Left hindlimb (tissue), 1 donor: ENCODE measurements at regions not wholly inside any gene's neighbourhood (a gene's known extent, or its start where the extent isn't known, plus 50 kb on each side); places are given as distances from the start of the nearest gene placed in this dataset.
"Not testable (repeated sequence)": the region's sequence is repeated elsewhere in the genome, so short reads cannot be mapped to it uniquely, and the experiment has no call there.

Experiments
- DNase-seq: peaks from one replicate; pipeline ENCODE4 v3.0.0-alpha.2; 2018

DNA sequence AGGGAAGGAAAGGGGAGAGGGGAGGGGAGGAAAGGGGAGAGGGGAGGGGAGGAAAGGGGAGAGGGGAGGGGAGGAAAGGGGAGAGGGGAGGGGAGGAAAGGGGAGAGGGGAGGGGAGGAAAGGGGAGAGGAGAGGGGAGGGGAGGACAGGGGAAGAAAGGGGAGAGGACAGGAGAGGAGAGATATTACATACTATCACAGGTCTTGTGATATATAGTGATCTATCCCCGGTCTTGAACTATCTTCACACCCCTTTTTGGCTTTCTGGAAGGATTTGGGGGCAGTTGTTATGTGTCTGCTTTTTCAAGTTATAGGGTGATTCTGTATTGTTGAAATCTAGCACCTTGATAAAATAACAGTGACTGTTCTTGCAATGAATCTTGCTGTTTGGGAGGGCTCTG, 92.1 kb upstream of the ID2 start:
- DNase-seq: no peak

DNA sequence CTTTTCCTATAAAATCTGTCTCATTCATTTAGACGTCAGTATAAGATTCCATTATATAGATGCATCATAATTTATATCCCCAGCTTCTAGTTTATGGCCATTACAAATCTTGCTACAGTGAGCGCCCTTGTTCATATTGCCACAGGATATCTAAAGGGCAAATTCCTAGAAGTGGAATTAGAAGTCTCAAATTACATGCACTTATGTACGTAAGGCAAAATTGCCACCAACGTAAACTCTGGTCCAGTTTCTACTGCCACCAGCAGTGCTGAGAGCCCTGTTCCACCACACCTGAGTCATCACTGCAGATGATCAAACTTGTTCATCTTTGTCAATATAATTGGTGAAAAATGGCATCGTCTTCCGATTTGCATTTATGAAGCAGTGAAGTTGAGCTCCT, 90.9 kb upstream of the ID2 start:
- no peak for DNase-seq

DNA sequence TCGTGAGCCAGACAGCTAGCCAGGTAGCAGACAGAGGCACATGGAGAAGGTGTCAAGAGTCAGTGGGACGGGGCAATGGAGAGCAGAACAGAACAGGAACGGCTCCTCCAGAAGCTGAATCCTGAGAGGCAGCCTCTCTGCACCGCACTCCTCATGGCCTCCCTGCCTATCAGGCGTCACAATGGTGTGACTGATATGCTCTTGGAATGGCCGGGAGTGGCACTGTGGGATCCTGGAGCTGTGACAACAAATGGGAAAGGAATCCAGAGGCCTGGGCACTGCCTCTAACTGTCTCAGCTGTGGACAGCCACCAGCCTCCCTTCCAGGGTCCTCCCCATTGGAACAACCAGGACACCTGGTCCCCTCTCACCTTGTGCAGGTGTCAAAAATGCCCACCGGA, 89.1 kb upstream of the ID2 start:
- no peak for DNase-seq

DNA sequence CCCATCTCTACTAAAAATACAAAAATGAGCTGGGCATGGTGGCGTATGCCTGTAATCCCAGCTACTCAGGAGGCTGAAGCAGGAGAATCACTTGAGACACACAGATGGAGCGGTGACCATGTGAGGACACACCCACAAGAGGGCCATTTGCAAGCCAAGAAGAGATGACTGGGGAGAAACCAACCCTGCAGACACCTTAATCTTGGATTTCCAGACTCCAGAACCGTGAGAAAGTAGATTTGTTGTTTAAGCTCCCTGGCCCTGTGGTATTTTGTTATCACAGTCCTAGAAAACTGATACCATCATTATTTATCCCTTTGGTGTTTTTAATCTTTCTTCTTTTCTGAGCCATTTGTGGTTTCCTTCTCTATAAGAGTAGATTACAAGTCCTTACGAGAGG, 88.6 kb upstream of the ID2 start:
- no peak for DNase-seq

DNA sequence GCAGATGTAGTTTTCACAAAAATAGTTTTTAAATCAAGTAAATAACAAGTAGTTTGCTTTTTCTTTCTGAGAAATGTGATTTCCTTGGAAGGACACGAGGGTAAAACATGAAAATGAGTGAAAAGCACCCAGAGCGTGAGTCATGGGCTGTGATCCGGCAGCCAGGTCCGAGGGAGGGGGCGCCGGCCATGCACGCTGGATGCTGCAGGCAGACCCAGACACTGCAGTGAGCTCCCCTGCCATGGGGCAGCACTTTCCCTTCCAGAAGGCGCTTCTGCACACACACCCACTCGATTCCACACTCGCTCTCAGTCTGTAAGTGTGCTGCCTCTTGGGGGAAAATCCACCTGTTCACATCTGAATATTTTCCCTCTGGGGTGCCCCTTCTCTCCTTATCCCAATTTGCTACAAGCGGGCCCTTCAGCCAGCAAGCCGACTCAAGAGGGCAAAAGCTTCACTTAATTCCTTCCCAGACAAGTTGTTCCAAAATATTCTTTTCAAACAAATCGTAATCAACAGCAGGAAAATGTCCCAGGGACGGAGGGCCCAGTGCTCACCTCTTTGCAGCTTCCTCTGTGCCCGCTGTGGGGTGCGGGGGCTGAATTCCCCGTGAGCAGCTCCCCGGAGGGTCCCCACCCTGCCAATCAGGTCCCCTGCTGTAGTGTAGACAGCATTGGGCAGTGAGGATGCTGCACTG, 87.0 kb upstream of the ID2 start:
- DNase-seq: no peak

DNA sequence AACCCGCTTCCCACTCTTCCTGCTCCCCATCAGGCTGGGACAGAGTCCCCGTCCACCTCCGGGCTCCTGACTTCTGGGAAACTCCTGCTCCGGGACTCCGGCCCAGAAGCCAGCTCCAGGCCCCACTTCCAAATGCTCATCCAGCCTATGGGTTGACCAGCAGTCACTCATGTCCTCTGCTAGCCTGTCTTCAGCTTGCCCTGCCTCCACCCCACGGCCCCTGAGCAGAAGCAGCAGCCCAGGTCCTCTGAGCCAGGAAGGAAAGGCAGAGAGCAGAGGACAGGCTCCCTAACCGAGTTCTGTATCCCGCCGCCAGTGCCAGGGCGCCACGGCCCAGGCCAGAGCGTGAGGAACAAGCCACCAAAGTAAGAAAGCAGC, 86.4 kb upstream of the ID2 start:
- DNase-seq: no peak

DNA sequence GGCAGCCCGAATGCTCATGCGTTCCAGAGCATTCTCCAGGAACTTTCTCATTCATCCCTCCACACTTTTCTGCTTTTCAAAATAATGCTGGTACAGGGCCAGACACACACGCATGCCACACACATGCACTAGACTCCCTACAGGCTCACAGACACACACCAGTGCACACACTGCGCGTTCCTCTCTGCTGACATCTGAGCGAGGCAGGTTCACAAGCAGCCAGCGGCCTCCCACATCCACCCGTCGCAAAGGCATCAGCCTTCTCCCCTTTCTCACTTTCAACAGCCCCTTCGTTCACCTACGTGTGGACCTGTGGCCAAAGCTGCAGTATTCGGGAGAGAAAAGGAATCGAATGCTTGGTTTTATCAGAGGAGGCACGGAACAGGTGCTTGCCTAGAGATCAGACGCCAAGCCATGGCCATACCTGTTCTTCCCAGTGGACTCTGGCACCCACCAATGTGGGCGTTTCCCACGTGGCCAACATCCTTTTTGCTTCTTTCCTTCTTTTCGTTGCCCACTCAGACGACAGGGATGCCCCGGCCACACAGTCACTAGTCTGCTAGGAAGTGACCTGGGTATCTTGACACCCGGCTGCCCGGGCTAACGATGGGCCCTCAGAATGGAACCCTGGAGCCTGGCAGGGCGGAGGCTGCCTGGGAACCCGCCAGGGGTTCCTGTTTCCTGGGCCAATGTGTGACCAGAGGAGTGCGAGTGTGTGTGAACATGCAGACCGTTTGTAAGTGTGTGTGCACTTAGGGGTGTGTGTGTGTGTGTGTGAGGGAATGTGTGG, 85.8 kb upstream of the ID2 start:
- no peak for DNase-seq

DNA sequence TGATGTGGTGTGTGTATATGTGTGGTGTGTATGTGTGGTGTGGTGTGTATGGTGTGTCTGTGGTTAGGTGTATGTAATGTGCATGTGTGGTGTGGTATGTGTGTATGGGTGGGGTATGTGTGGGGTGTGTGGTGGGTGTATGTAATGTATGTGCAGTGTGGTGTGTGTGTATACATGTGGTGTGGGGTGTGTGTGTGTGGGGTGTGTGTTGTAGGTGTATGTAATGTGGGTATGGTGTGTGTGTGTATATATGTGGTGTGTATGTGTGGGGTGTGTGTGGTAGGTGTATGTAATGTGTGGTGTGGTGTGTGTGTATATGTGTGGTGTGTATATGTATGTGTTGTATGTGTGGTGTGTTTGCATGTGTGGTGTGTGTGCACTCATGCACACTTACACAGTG, 84.8 kb upstream of the ID2 start:
- no peak for DNase-seq

DNA sequence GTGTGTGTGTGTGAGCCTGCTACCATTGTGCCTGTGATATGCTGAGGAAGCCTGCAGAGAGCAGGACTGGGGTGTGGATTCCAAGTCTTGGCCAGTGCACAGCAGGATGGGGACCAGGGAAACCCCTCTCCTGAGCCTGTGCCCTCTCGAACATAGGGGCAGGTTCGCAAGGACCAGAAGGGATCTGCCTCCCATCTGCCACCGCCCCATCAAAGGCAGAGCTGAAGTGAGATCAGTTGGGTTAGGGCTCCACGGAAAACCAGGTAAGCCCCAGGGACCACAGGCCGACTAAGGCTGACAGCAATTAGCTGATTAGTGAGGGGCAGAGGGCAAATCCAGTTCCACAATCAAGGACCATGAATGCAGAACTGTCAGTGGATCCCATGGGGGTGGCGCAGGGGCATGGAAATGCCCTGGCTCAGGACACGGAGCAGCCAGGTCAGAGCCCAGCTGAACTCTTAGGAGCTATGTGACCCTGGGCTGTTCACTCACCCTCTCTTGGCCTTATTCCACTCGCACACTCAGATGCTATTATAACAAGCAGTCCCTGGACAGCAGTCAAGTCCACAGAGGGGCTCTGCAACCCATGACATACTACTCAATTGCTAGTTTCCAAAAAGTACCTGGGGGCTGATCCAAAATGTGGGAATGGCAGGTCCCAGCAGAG, 84.2 kb upstream of the ID2 start:
- DNase-seq: no peak

DNA sequence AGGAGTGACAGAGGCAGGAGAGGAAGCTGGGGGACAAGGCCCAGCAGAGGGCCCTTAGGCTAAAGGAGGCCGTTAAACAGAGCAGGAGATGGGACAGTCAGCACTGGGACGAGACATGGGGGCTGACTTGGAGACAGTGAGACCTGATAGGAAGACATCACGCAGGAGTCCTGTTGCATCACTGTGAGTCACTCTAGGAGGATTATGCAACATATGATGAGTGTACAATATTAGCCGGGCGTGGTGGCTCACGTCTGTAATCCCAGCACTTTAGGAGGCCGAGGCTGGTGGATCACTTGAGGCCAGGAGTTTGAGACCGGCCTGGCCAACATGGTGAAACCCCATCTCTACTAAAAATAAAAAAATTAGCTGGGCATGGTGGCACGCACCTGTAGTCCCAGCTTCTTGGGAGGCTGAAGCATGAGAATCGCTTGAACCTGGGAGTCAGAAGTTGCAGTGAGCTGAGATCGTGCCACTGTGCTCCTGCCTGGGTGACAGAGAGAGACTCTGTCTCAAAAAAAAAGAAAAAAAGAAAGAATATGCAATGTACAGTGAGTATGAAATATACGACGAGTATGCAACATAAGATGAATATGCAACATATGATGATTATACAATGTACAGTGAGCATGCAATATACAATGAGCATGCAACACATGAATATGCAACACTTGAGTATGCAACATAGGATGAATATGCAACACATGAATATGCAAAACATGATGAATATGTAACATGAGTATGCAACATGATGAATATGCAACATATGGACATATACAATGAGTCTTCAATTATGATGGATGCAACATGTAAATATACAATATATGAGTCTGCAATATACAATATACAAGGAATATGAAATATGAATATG, 83.3 kb upstream of the ID2 start:
- DNase-seq: no peak

DNA sequence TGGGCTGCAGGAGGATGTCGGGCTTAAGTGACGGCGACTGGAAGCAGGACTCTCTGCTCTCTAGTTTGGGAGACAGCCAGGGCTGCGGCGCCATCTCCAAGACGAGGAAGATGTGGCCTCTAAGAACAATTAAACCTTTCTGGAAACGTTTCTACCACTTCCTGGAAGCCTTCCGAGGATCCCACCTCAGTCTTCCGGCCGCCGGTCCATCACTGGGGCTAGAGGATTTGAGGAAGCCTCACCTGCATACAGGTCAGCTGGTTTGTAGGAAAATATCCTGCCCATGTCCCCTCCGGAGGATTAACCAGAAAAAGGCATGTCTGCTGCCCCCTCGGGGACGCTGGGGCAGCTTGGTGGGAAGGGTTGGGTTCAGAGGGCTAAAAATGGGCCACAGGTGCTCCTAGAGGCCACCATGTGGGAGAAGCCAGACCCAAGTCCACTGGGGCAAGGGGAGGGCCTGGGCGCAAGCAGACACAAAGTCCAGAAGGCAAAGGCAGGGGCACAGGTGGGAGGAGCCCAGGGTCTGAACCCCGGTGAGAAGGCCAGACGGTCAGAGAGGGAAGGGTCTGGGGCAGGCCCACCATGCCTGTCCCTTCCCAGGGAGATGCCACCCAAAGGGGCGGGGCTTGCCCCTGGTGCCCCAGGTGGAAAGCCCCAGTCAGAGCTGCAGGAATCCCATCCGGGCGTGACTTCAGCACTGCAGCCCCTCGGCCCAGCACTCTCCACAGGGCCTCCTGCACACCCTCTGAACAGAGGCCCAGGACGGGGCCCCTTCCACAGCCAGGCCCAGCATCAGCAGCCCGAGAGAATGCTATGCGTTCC, 82.2 kb upstream of the ID2 start:
- DNase-seq: no peak

DNA sequence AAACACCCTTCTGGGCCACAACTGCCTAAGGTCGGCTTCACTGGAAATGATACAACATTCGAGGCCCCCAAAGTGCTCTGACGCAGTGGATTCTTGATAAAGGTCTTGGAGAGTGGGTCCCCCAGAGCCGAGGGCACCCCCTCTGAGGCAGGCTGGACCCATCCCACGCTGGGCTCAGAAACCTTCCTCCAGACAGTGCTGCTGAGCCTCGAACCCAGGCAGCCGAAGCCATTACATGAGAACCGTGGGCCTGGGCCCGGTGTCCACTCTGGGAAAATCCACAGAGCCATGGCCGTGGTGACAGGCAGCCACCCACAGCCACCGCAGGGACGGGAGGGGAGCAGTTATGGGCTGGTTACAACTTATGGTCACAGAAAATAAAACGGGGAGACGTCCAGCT, 81.4 kb upstream of the ID2 start:
- DNase-seq: no peak

DNA sequence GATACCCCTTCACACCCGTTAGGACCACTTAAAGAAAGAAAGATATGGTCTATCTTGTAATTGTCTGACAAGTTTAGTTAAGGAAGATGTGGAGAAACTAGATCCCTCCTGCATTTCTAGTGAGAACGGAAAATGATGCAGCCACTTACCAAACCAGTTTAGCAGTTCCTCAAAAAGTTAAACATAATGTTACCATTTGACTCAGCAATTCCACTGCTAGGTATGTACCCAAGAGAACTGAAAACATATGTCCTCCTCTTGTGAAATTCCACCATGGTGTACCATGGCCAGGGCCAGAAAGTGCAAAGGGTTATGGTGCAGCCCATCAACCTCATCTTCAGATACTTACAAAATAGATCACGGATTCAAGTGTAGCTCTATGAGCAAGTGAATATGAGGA, 79.0 kb upstream of the ID2 start:
- DNase-seq: no peak

DNA sequence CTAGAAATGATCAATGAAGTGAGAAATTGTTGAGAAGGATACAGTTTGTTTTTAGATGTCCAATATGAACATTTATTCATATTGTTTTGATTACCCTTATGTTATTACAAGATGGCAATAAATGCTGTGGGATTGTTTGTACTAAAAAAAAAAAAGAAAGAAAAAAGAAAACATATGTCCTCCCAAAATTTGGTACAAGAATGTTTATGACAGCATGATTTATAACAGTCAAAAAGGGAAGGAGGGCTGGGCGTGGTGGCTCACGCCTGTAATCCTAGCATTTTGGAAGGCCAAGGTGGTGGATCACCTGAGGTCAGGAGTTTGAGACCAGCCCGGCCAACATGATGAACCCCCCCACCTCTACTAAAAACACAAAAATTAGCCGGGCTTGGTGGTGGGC, 78.5 kb upstream of the ID2 start:
- DNase-seq: not testable (repeated sequence)

DNA sequence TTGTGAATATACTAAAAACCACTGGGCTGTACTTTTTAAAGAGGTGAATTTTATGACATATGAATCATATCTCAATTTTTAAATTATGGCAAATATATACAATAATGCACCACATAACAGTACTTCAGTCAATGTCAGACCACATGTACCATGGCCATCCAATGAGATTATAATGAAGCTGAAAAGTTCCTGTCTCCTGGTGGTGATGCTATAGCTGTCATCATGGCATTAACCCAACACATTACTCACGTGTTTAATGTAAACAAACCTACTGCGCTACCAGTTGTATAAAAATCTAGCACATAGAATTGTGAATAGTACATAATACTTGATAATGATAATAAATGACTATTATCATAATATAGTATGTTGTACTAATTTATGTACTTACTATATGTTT, 77.6 kb upstream of the ID2 start:
- no peak for DNase-seq

DNA sequence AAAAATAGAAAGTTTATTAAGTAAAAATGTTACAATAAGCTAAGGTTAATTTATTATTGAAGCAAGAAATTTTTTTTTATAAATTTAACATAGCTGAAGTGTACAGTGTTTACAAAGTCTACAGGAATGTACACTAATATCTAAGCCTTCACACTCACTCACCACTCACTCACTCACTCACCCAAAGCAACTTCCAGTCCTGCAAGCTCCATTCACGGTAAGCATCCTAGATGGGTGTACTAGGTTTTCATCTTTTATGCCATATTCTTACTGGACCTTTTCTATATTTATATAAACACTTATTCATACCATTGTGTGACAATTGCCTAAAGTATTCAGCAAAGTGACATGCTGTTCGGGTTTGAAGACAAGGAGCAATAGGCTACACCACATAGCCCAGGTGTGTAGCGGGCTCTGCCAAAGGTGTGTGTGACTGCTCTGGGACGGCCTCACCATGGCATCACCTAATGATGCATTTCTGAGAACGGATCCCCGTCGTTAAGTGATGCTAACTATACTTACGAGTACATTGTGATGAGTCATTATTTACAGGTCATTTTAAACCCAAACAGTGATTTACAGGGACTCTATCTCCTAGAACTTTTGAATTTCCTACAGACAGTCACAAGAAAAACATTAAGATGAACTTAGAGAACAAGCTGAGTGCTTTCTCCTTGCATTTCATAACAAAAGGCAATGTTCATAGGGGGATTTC, 76.3 kb upstream of the ID2 start:
- no peak for DNase-seq

DNA sequence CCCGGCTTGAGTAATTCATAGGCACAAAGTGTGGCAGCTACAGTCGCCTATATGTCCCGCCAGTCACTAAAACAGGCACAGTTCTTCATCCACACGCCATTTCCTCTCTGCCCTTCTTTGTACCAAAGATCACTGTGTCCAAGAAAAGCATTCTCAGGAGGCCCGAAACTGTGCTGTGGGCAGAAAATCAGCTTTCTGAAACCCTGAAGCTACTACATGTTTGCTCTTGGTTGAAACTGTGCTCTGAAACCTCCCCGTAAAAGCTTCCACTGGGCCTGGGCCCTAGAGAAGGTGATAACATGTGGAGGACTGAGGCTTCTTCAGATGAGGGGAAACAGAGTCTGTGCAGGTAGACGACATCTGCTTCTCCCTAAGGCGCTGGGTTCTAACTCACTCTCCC, 75.6 kb upstream of the ID2 start:
- no peak for DNase-seq

DNA sequence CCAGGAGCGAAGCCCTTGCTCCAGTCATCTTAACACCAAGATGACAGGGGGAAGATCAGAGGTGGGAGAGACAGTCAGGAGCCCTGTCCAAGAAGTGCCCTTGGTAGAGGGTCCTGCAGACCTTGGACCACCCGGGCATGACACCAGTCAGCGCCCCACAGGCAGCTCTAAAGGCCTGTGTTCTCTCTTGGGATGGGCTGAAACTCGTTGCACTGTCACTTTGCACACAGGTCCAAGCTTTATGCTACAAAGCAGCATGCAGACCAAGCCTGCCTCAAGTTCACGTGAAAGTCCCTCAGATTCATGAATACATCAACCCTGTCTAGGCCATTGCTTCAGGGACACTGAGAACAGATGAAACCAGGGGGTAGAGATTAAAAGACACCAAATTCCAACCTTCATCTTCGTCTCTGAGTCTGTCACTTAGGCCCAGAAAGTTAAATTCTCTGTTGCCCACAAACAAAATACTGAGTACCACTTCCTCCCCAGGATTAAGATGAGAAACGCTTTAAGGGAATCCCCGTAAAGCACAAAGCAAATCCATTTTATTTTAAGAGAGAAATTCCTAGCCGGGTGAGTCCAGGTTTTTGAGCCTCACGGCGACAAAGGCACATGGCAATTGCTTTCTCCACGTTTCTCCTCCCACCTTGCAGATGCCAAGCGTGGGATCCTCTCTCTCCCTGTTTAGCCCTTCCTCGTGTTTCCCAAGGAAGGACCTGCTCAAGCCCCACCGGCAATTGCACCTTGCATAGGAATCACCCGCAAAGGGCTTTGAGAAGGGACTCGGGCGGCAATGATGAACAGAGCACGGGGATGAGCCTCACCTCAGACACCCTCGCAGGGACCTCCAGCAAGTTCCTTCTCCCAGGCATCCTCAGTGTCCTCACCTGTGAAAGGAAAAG, 75.0 kb upstream of the ID2 start:
- DNase-seq: no peak

DNA sequence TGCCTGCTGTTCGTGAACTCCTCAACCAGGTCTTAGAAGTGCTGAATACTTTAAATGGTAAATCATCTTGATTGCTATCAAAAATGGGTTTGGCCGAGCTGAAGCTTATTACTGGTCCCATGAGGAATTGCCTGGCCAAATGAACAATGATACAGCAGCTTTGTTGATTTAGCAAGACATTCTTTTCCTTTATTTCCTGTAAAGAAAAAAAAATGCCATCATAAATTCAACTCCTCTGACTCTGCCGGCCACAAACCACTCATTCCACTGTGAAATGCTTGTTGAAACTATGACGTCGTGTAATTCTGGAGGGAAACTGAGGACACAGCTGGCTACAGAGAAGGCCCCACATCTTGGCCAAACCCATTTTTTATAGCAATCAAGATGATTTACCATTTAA, 74.2 kb upstream of the ID2 start:
- DNase-seq: no peak

DNA sequence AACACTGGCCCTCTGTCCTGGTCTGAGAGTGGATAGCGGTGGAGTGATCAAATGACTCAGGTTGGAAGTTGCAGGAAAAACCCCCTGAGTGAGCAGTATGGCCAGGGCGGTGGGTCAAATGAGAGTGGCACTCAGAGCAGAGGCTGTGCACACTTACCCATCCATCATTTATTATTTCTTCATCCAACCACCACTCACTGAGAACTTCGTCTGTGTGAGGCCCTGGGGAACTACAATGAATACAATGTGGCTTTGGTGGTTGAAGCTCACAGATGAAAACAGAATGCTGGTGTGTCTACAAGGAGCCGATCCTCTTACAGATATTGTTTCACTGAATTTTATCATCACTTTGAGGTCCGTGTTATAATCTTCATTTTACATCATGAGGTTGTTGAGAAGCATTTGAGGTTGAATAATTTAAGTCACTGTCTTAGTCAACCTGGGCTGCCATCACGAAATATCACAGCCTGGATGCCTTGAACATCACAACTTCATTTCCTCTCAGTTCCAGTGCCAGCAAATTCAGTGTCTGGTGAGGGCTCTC, 73.4 kb upstream of the ID2 start:
- no peak for DNase-seq
